Smooth muscle cell (in vitro differentiated cells): ENCODE measurements at regions not wholly inside any gene's neighbourhood (a gene's known extent, or its start where the extent isn't known, plus 50 kb on each side); places are given as distances from the start of the nearest gene placed in this dataset.

Source experiments
- DNase-seq: peaks from one replicate; lab custom pipeline; 2025; ENCODE audit not compliant: unreplicated experiment; lab: John Stamatoyannopoulos, UW
- H2AFZ ChIP-seq: fragments of 200-600 bp; sonication (generic); 2 replicates; pipeline ENCODE4 v1.6.0; 2016; ENCODE audit warnings: antibody characterized with exemption, low read depth, mild to moderate bottlenecking
- H3F3A ChIP-seq: fragments of 200-600 bp; sonication (generic); 2 replicates; pipeline ENCODE4 v1.6.0; 2017; ENCODE audit warnings: antibody characterized with exemption, low read depth
- H3K27ac ChIP-seq: fragments of 200-600 bp; sonication (generic); 2 replicates; pipeline ENCODE4 v1.5.1; 2016; ENCODE audit warnings: low read depth, mild to moderate bottlenecking
- H3K27me3 ChIP-seq: fragments of 200-600 bp; sonication (generic); 2 replicates; pipeline ENCODE4 v1.6.1; 2016; ENCODE audit warnings: low read depth, mild to moderate bottlenecking
- H3K36me3 ChIP-seq: fragments of 200-600 bp; sonication (generic); 2 replicates; pipeline ENCODE4 v1.5.1; 2016; ENCODE audit warnings: low read depth
- H3K4me1 ChIP-seq: fragments of 200-600 bp; sonication (generic); 2 replicates; pipeline ENCODE4 v1.5.1; 2016; ENCODE audit warnings: low read depth
- H3K4me2 ChIP-seq: fragments of 200-600 bp; sonication (generic); 2 replicates; pipeline ENCODE4 v1.6.0; 2016; ENCODE audit warnings: mild to moderate bottlenecking
- H3K4me3 ChIP-seq: fragments of 200-600 bp; sonication (generic); 2 replicates; pipeline ENCODE4 v1.5.1; 2016; ENCODE audit warnings: mild to moderate bottlenecking
- H3K79me2 ChIP-seq: fragments of 200-600 bp; sonication (generic); 2 replicates; pipeline ENCODE4 v1.6.0; 2016; ENCODE audit warnings: low read depth, mild to moderate bottlenecking
- H3K9ac ChIP-seq: fragments of 200-600 bp; sonication (generic); 2 replicates; pipeline ENCODE4 v1.6.0; 2016; ENCODE audit warnings: low read depth
- H3K9me3 ChIP-seq: fragments of 200-600 bp; sonication (generic); replicated peaks from 2 replicates; pipeline ENCODE4 v1.5.1; 2016; ENCODE audit warnings: low read depth
- H4K20me1 ChIP-seq: fragments of 200-600 bp; sonication (generic); 2 replicates; pipeline ENCODE4 v1.6.0; 2016; ENCODE audit warnings: low read depth
- CTCF ChIP-seq: fragments of 200-600 bp; sonication (generic); IDR thresholded peaks from 2 replicates; pipeline ENCODE4 v1.5.1; 2017; ENCODE audit warnings: borderline replicate concordance, mild to moderate bottlenecking, antibody characterized with exemption; ENCODE audit not compliant: insufficient read depth, poor library complexity, severe bottlenecking
- whole genome bisulfite sequencing: methylation state at CpG from one replicate; pipeline ENCODE4 v1.1.7; 2016; ENCODE audit warnings: low lambda C conversion rate; 5-methylcytosine and 5-hydroxymethylcytosine counted together

GRCh38 chr1:68293122-68293521, 60.8 kb upstream of the WLS start:
- Histone ChIP-seq H3K4me3 (no peak overlapping the region), H3K36me3 (no peaks in the 10 kb centered on the region), H3F3A (peaks cover 21% of the 10 kb centered on the region), H3K27ac (no peak overlapping the region), H2AFZ (peak overlapping the region; percentile 97), H3K4me1 (peaks cover 49% of the 10 kb centered on the region), H3K27me3 (no peaks in the 10 kb centered on the region), H3K4me2 (peak overlapping the region; percentile 86), H3K9me3 (no peaks in the 10 kb centered on the region), H3K79me2 (no peaks in the 10 kb centered on the region), H3K9ac (no peak overlapping the region), H4K20me1 (no peaks in the 10 kb centered on the region)
- DNase-seq: no peak
- 46% methylated on average over 5 of the region's 5 CpGs for WGBS
- no peak for TF ChIP-seq CTCF

GRCh38 chr1:68291688-68292384, 59.5 kb upstream of the WLS start:
- 5% methylated on average over 2 of the region's 2 CpGs for WGBS
- Histone ChIP-seq H2AFZ (no peak overlapping the region), H3K27me3 (no peaks in the 10 kb centered on the region), H3F3A (peaks cover 21% of the 10 kb centered on the region), H3K4me3 (no peak overlapping the region), H3K9me3 (no peaks in the 10 kb centered on the region), H3K4me2 (peak overlapping the region; percentile 86), H3K27ac (no peak overlapping the region), H3K4me1 (peaks cover 41% of the 10 kb centered on the region), H4K20me1 (no peaks in the 10 kb centered on the region), H3K79me2 (no peaks in the 10 kb centered on the region), H3K9ac (no peak overlapping the region), H3K36me3 (no peaks in the 10 kb centered on the region)
- TF ChIP-seq CTCF: no peak
- no peak for DNase-seq

DNA sequence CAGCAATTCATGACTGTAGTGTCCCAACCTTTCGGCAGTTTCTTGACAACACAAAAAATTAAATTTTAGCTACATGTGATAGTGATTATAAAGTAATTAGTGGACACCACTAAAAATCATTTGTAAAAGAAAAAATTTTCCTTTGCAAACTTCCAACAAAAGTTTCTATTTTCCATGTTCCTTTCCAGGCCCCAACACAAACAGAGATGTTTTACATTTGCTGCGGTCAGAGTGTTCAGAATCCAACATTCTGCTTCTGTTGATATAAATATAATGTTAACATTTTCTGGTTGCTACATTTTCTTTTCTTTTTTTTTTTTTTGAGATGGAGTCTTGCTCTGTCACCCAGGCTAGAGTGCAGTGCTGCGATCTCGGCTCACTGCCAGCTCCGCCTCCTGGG, 54.9 kb upstream of the WLS start:
- no peak overlapping the region for H3K9ac ChIP-seq
- 63% methylated on average over 5 of the region's 5 CpGs for WGBS
- no peaks in the 10 kb centered on the region for H3K36me3 ChIP-seq
- DNase-seq: no peak
- no peak overlapping the region for H2AFZ ChIP-seq
- H3K4me1 ChIP-seq: peaks cover 14% of the 10 kb centered on the region
- no peaks in the 10 kb centered on the region for H4K20me1 ChIP-seq
- H3K4me3 ChIP-seq: no peak overlapping the region
- H3K4me2 ChIP-seq: no peak overlapping the region
- H3K27me3 ChIP-seq: no peaks in the 10 kb centered on the region
- H3K79me2 ChIP-seq: no peaks in the 10 kb centered on the region
- H3F3A ChIP-seq: peaks cover 9% of the 10 kb centered on the region
- no peak overlapping the region for H3K27ac ChIP-seq
- no peak for TF ChIP-seq CTCF
- H3K9me3 ChIP-seq: no peaks in the 10 kb centered on the region

- Histone ChIP-seq H3K27ac (no peak overlapping the region), H3K27me3 (no peaks in the 10 kb centered on the region), H4K20me1 (no peaks in the 10 kb centered on the region), H3K4me3 (no peak overlapping the region), H2AFZ (no peak overlapping the region), H3K9me3 (no peaks in the 10 kb centered on the region), H3K4me1 (no peaks in the 10 kb centered on the region), H3K79me2 (no peaks in the 10 kb centered on the region), H3F3A (no peaks in the 10 kb centered on the region), H3K36me3 (no peaks in the 10 kb centered on the region), H3K4me2 (no peak overlapping the region), H3K9ac (no peak overlapping the region)
- no peak for TF ChIP-seq CTCF
- 89% methylated on average over 4 of the region's 4 CpGs for WGBS
- DNase-seq: no peak
These were observed 52.7 kb upstream of the WLS start for GRCh38 chr1:68285046-68285445.
